ENCODE measurements at regions not wholly inside any gene's neighbourhood (a gene's known extent, or its start where the extent isn't known, plus 50 kb on each side); places are given as distances from the start of the nearest gene placed in this dataset.
A peak's percentile ranks its signal among the peaks of the same experiment; 100 is the strongest.
"Not testable (repeated sequence)": the region's sequence is repeated elsewhere in the genome, so short reads cannot be mapped to it uniquely, and the experiment has no call there.

- DNase-seq (ENCODE audit: extremely low read depth in 1 of 11, low read depth in 9 of 11, low spot score in 4 of 11): no peak
These were observed 216.4 kb upstream of the TET2 start for GRCh38 chr4:104930298-104930697.

DNA sequence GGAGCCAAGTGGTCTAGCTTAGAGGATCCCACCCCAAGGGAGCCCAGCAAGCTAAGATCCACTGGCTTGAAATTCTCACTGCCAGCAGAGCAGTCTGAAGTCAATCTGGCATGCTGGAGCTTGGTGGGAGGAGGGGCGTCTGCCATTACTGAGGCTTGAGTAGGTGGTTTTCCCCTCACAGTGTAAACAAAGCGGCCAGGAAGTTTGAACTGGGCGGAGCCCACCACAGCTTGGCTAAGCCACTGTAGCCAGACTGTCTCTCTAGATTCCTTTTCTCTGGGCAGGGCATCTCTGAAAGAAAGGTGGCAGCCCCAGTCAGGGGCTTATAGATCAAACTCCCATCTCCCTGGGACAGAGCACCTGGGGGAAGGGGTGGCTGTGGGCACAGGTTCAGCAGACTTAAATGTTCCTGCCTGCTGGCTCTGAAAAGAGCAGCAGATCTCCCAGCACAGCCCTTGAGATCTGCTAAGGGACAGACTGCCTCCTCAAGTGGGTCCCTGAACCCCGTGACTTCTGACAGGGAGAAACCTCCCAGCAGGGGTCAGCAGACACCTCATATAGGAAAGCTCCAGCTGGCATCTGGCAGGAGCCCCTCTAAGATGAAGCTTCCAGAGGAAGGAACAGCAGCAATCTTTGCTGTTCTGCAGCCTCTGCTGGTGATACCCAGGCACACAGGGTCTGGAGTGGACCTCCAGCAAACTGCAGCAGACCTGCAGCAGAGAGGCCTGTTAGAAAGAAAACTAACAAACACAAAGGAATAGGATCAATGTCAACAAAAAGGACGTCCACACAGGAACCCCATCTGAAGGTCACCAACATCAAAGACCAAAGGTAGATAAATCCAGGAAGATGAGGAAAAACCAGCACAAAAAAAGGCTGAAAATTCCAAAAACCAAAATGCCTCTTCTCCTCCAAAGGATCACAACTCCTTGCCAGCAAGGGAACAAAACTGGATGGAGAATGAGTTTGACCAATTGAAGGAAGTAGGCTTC is 215.6 kb upstream of the TET2 start:
- not testable (repeated sequence) for DNase-seq (ENCODE audit: extremely low read depth in 1 of 11, low read depth in 9 of 11, low spot score in 4 of 11)

DNA sequence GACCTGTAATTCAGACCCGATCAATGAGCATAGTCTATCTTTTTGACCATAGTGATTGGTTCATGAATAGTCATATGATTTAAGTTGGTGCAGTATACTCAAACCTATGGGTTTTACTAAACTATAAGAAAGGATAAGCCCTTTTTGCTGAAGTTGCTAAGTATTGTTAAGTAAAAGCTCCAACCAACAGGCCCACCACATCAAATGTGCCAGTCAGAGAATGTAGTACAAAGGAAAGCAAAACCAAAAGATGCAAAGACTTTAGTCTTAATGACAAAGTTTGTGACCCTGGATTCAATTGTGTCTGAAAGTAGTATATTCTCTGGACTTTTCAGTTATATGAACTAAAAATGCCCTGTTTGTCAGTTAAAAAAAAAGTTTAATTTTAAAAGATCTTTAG is 208.1 kb upstream of the TET2 start:
- no peak for DNase-seq (ENCODE audit: extremely low read depth in 1 of 11, low read depth in 9 of 11, low spot score in 4 of 11)

GRCh38 chr4:104940927-104941326 is 205.7 kb upstream of the TET2 start:
- DNase-seq (ENCODE audit: extremely low read depth in 1 of 11, low read depth in 9 of 11, low spot score in 4 of 11): no peak

- DNase-seq (ENCODE audit: extremely low read depth in 1 of 11, low read depth in 9 of 11, low spot score in 4 of 11): no peak
These were observed 205.0 kb upstream of the TET2 start for GRCh38 chr4:104941661-104942062.

DNA sequence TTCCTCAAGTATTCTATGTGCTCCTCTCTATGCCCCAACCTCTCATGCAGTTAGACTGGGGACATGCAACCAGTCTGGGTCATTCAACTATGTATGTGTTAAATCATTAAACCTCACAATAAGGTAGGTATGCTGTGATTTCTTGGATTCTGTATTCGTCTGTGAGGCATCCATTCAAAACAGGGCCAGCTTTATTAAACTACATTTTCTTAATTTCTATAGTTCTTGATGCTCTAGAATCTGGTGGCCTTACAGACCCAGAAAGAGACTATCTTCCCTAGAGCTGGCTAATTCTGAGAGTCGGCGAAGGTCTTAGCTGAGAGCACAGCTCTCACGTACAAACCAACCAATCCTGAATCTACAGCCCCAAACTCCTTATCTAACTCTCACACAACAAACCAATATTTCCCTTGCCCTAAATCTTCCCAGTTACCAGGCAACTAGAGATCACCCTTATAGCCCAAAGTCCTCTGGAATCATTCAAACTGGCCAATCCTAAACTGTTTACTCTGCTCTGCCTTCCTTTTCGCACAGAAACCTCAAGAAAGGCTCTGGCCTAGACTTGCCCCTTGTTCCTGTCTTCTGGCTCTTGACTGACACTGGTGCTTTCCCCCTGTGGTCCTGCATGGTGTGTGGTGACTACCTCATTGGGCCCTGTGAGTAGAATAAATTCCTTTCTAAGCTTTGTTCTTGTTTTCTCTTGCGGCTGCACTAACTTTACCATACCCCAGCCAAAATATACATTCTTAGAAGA is 203.5 kb upstream of the TET2 start:
- DNase-seq (ENCODE audit: extremely low read depth in 1 of 11, low read depth in 9 of 11, low spot score in 4 of 11): no peak

DNA sequence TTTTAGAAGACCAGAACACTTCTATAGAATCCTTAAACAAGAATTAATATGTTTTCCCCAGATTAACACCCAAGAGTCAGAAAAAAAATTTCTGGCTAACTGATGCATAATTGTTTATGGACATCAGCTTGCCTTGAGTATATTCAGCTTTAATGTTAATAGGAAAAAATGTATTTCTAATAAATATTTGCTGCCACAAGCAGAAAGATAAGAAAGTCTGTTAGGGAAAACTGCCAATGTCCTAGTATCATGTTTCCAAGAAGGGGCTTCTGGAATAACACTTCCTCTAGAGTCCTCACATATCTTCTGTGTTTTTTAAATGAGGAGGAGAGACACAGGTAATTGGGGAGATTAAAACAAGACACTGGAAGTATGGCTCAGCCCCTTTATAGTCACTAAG is 202.1 kb upstream of the TET2 start:
- DNase-seq (ENCODE audit: extremely low read depth in 1 of 11, low read depth in 9 of 11, low spot score in 4 of 11): no peak

DNA sequence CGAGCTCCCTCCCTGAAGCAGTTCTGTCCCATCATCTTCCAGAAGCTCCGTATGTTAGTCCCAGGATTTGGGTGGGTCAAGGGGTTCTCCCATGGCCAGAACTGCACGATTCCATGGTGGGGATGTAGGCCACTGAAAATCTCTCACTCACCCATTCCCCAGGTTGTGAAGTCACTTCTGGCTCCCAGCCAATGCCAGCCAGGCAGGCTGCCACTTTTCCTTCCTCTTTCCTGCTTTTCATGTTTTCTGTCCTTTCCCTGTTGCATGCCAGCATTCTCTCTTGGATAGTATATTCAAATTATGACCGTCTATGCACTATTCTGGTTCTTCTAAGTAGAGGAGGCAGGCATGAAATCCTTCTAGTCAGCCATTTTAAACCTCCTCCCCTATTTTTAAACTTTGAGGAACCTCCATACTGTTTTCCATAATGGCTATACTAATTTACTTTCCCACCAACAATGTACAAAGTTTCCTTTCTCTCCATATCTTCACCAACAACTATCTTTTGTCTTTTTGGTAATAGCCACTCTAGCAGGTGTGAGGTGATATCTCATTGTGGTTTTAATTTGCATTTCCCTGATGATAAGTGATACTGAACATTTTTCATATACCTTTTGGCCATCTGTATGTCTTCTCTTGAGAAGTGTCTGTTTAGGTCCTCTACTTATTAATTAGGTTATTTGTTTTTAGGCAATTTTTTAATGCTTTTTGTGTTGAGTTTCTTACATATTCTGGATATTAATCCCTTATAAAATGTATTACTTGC is 182.1 kb upstream of the TET2 start:
- no peak for DNase-seq (ENCODE audit: extremely low read depth in 1 of 11, low read depth in 9 of 11, low spot score in 4 of 11)

DNA sequence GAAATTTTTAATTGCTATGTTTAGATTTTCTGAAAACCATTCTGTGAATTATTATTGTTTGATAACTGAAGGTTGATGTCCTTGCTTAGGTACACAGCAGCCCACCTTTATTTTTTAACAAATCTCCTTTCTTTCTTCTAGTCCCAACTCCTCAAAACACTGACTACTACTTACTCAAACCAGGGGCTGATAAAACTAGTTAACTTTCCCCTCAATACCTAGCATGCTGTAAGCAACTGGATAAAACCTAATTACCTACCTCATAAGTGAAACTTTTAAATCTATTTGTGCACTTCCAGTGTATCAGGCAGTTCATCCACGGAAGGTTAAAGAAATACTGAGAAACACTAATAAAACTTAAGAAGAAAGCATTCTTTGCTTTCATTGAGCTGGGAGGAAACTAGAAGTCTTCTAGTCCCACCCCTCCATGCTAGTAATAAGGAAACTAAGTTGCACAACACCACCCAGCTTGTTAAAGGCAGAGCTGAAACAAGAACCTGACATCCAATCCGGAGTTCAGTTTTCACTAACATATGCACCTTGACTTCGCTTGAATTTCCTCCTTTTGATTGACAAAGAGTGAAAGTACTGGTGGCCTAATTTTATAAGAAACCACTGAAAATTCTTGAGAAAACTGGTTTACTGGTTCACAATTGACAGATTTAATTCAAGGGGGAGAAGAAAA is 180.2 kb upstream of the TET2 start:
- DNase-seq (ENCODE audit: extremely low read depth in 1 of 11, low read depth in 9 of 11, low spot score in 4 of 11): peak in 1 of 11 donors; percentile 9

GRCh38 chr4:104967034-104967401 is 179.7 kb upstream of the TET2 start:
- peak in 1 of 11 donors; percentile 18 for DNase-seq (ENCODE audit: extremely low read depth in 1 of 11, low read depth in 9 of 11, low spot score in 4 of 11)

DNA sequence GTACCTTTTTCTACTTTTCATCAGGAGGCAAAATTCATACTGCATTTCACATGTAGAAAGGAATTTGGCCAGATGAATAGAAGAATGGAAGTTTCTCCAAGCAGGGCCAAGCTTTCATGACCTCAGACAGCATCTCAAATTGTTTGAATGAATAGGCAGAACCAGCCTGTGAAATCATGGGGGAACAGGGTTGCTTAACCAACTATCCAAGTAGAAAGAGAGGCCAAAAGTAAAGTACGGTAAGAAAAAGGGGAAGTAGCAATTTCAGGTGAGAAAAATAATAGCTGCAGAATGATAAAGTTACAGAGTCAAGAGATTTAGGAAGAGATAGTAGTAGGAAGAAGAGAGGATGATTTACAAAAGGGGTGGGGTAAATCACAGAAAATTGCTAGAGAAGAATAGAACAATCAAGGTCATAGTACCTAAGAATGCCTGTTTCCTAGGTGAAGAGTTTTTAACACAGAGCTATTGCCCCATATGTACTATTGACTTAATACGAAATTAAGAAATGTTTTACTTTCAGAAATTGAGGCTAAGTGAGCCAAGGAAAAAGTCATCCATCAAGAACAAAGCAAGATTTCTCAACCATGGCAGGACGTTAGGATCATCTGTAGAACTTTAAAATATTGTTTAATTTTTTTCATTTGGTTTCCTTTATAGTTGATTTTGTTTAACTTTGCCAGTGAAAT is 177.1 kb upstream of the TET2 start:
- DNase-seq (ENCODE audit: extremely low read depth in 1 of 11, low read depth in 9 of 11, low spot score in 4 of 11): no peak

- DNase-seq (ENCODE audit: extremely low read depth in 1 of 11, low read depth in 9 of 11, low spot score in 4 of 11): no peak
These were observed 175.2 kb upstream of the TET2 start for GRCh38 chr4:104971462-104971861.

GRCh38 chr4:104973708-104974107 is 173.0 kb upstream of the TET2 start:
- DNase-seq (ENCODE audit: extremely low read depth in 1 of 11, low read depth in 9 of 11, low spot score in 4 of 11): no peak

DNA sequence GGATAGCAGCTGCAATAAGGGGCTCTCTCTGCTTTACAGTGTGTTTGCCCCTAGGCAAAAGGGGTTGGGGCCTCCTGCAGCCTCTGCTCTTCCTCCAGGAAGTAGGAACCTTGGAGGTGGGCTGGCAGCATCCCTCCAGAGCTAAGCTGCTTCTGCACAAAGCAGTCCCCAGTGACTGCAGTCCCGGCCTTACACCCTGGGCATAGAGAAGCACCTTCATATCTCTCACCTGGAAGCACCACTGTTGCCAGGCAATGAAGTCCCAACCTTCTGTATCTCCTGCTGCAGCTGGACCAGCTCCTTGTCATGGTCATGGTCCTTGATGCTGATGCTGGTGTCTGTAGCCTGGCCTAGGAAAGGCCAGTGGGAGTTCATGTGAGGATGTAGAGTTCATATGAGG is 171.1 kb upstream of the TET2 start:
- no peak for DNase-seq (ENCODE audit: extremely low read depth in 1 of 11, low read depth in 9 of 11, low spot score in 4 of 11)

GRCh38 chr4:104976262-104976661 is 170.4 kb upstream of the TET2 start:
- DNase-seq (ENCODE audit: extremely low read depth in 1 of 11, low read depth in 9 of 11, low spot score in 4 of 11): no peak

DNA sequence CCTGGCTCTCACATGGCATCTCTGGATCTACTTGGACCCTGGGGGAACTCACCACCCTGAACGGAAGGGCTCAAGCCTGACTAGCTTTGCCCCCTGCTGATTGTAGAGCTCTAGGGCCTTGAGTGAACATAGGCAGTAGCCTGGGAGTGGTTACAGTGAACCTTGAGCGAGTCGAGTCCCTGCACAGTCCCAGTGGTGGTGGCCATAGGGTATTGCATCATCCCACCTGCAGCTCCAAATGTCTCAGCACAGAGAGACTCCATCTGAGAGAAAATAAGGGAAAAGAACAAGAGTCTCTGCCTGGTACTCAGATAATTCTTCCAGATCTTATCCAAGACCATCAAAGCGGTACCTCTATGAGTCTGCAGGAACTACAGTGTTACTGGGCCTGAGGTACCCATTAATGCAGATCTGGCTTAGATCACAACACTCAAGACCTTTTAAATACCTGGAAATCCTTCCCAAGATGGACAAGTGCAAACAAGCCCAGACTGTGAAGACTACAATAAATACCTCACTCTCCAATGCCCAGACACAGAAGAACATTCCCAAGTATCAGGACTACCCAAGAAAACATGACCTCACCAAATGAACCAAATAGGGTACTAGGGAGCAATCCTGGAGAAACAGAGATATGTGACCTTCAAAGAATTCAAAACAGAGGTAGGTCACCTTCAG is 167.5 kb upstream of the TET2 start:
- DNase-seq (ENCODE audit: extremely low read depth in 1 of 11, low read depth in 9 of 11, low spot score in 4 of 11): no peak

GRCh38 chr4:104983615-104984179 is 163.0 kb upstream of the TET2 start:
- no peak for DNase-seq (ENCODE audit: extremely low read depth in 1 of 11, low read depth in 9 of 11, low spot score in 4 of 11)

DNA sequence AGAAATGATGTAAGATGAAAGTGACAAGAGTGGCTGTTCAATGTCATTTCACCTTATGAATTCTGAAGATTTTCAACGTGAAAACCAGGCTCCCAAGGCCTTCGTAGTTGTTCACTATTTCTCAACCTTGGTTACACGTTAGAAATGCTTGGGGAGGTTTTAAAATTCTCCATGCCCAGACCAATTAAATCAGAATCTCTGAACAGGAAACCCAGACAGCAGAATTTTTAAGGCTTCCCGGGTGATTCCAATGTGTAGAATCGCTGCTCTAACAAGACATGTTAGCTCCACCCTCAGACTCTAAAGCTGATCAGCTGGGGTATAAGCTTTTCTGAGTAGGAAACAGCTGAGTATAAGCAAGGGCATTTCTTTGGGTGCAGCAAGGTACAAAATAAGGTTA is 160.4 kb upstream of the TET2 start:
- no peak for DNase-seq (ENCODE audit: extremely low read depth in 1 of 11, low read depth in 9 of 11, low spot score in 4 of 11)
